GM23248 (cell line): ENCODE measurements at regions not wholly inside any gene's neighbourhood (a gene's known extent, or its start where the extent isn't known, plus 50 kb on each side); places are given as distances from the start of the nearest gene placed in this dataset.

Experiments
- EZH2 ChIP-seq: fragments of 200-600 bp; sonication (generic); IDR thresholded peaks from 2 replicates; pipeline ENCODE4 v1.6.1; 2018; ENCODE audit warnings: antibody characterized with exemption, mild to moderate bottlenecking; ENCODE audit not compliant: insufficient read depth, poor library complexity, severe bottlenecking
- EZH2phosphoT487 ChIP-seq: fragments of 200-600 bp; sonication (generic); IDR thresholded peaks from 2 replicates; pipeline ENCODE4 v1.6.1; 2018; ENCODE audit warnings: antibody characterized with exemption, moderate library complexity, mild to moderate bottlenecking, low read depth; ENCODE audit not compliant: insufficient read depth

GRCh38 chr3:130259166-130259874 lies 86.2 kb upstream of the COL6A5 start:
- no peak for TF ChIP-seq EZH2
- TF ChIP-seq EZH2phosphoT487 = no peak
